ENCODE measurements at regions not wholly inside any gene's neighbourhood (a gene's known extent, or its start where the extent isn't known, plus 50 kb on each side); places are given as distances from the start of the nearest gene placed in this dataset.

DNA sequence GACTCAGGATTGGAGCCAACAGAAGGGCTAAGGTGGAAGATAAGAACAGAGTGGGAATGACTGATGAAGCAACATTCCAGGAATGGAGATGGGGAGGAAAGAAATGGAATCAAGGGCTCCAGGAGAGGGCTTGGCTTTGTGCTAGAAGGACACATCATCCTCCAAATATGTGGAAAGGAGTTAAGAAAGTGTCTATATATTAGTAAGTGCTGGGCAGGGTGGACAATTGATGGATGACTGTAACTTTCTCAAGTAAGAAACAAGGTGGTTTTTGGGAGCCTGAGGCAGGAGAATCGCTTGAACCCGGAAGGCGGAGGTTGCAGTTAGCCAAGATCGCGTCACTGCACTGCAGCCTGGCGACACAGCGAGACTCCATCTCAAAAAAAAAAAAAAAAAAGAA, 71.6 kb upstream of the NFKB1 start:
- no peak for DNase-seq (ENCODE audit: low spot score)
- H3K4me1 Mint-ChIP-seq (ENCODE audit: unreplicated experiment): peaks cover 7% of the 10 kb centered on the region
- no peaks in the 10 kb centered on the region for H3K27me3 Mint-ChIP-seq (ENCODE audit: unreplicated experiment)
- H3K27ac Mint-ChIP-seq (ENCODE audit: unreplicated experiment): no peak overlapping the region
- H3K4me3 Mint-ChIP-seq (ENCODE audit: unreplicated experiment): no peak overlapping the region
- H3K36me3 Mint-ChIP-seq (ENCODE audit: low read depth, unreplicated experiment): no peaks in the 10 kb centered on the region
- H3K9me3 Mint-ChIP-seq (ENCODE audit: unreplicated experiment): no peaks in the 10 kb centered on the region
- TF ChIP-seq, protein P1, sequence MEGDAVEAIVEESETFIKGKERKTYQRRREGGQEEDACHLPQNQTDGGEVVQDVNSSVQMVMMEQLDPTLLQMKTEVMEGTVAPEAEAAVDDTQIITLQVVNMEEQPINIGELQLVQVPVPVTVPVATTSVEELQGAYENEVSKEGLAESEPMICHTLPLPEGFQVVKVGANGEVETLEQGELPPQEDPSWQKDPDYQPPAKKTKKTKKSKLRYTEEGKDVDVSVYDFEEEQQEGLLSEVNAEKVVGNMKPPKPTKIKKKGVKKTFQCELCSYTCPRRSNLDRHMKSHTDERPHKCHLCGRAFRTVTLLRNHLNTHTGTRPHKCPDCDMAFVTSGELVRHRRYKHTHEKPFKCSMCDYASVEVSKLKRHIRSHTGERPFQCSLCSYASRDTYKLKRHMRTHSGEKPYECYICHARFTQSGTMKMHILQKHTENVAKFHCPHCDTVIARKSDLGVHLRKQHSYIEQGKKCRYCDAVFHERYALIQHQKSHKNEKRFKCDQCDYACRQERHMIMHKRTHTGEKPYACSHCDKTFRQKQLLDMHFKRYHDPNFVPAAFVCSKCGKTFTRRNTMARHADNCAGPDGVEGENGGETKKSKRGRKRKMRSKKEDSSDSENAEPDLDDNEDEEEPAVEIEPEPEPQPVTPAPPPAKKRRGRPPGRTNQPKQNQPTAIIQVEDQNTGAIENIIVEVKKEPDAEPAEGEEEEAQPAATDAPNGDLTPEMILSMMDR (IDR thresholded peaks at IDR 0.05; ENCODE audit: unreplicated experiment): no peak

DNA sequence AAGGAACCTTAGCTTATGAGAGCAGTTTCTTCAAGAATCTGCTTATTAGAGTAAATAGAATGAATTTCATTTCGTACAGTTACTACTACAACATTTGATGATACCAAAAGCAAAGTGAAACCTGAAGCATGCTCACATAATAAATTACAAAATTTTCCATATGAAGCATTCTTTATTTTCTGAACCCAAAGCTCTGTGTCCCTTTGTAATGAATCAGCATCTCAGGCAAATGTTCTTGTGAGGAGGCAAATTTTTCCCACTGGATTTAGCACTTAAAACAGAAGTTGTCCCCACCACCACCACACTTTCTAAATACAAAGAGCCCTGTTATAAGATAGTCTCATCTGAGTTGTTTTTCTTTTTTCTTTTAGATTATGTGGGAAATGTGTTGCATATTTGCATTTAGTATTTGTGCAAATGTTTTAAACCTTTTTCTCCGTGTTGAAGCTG, 70.7 kb upstream of the NFKB1 start:
- peaks cover 7% of the 10 kb centered on the region for H3K4me1 Mint-ChIP-seq (ENCODE audit: unreplicated experiment)
- no peaks in the 10 kb centered on the region for H3K9me3 Mint-ChIP-seq (ENCODE audit: unreplicated experiment)
- H3K4me3 Mint-ChIP-seq (ENCODE audit: unreplicated experiment): peak overlapping the region; percentile 85
- H3K27me3 Mint-ChIP-seq (ENCODE audit: unreplicated experiment): no peaks in the 10 kb centered on the region
- TF ChIP-seq, protein P1 (IDR thresholded peaks at IDR 0.05; ENCODE audit: unreplicated experiment): no peak
- no peak for DNase-seq (ENCODE audit: low spot score)
- H3K36me3 Mint-ChIP-seq (ENCODE audit: low read depth, unreplicated experiment): no peaks in the 10 kb centered on the region
- peak overlapping the region; percentile 74 for H3K27ac Mint-ChIP-seq (ENCODE audit: unreplicated experiment)

DNA sequence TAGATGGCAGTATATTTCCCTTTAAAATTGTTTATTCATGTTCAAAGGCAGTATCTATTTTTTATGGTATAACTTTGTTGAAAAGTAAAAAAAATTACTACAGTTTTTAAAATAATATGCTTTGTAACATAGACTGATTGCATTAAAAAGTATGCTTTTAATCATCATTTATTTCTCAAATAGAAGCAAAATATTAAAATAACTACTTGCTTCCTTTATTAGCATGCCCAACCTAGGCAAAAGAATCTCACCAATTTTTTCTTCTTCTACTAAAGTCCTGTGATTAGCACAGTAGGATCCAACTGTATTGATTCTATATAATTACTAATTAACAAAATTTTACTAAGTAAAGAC, 69.6 kb upstream of the NFKB1 start:
- H3K27ac Mint-ChIP-seq (ENCODE audit: unreplicated experiment): no peak overlapping the region
- TF ChIP-seq, protein P1 (IDR thresholded peaks at IDR 0.05; ENCODE audit: unreplicated experiment): peak; percentile 58
- H3K27me3 Mint-ChIP-seq (ENCODE audit: unreplicated experiment): no peaks in the 10 kb centered on the region
- H3K9me3 Mint-ChIP-seq (ENCODE audit: unreplicated experiment): no peaks in the 10 kb centered on the region
- no peak for DNase-seq (ENCODE audit: low spot score)
- peaks cover 8% of the 10 kb centered on the region for H3K4me1 Mint-ChIP-seq (ENCODE audit: unreplicated experiment)
- peaks cover 2% of the 10 kb centered on the region for H3K36me3 Mint-ChIP-seq (ENCODE audit: low read depth, unreplicated experiment)
- no peak overlapping the region for H3K4me3 Mint-ChIP-seq (ENCODE audit: unreplicated experiment)

DNA sequence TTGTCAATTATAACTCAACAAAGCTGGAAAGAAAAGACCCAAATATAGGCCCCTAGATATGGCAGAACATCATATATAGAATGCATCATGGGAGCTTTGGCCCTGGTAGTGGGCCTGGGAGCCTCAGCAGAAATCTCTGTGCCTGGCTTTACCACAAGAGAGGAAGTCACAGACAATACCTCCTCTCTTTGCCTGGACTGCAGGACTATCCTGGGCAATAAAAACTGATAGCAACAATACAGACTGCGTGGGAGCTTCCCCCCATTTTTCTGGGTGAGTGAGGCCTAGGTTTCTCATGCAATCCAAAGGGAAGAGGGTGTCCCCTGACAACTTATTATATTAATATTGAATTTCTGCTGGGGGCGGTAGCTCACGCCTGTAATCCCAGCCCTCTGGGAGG, 64.0 kb upstream of the NFKB1 start:
- TF ChIP-seq, protein P1 (IDR thresholded peaks at IDR 0.05; ENCODE audit: unreplicated experiment): no peak
- no peaks in the 10 kb centered on the region for H3K27me3 Mint-ChIP-seq (ENCODE audit: unreplicated experiment)
- no peak for DNase-seq (ENCODE audit: low spot score)
- H3K4me1 Mint-ChIP-seq (ENCODE audit: unreplicated experiment): peaks cover 18% of the 10 kb centered on the region
- H3K36me3 Mint-ChIP-seq (ENCODE audit: low read depth, unreplicated experiment): peaks cover 3% of the 10 kb centered on the region
- H3K4me3 Mint-ChIP-seq (ENCODE audit: unreplicated experiment): no peak overlapping the region
- H3K9me3 Mint-ChIP-seq (ENCODE audit: unreplicated experiment): no peaks in the 10 kb centered on the region
- H3K27ac Mint-ChIP-seq (ENCODE audit: unreplicated experiment): no peak overlapping the region

DNA sequence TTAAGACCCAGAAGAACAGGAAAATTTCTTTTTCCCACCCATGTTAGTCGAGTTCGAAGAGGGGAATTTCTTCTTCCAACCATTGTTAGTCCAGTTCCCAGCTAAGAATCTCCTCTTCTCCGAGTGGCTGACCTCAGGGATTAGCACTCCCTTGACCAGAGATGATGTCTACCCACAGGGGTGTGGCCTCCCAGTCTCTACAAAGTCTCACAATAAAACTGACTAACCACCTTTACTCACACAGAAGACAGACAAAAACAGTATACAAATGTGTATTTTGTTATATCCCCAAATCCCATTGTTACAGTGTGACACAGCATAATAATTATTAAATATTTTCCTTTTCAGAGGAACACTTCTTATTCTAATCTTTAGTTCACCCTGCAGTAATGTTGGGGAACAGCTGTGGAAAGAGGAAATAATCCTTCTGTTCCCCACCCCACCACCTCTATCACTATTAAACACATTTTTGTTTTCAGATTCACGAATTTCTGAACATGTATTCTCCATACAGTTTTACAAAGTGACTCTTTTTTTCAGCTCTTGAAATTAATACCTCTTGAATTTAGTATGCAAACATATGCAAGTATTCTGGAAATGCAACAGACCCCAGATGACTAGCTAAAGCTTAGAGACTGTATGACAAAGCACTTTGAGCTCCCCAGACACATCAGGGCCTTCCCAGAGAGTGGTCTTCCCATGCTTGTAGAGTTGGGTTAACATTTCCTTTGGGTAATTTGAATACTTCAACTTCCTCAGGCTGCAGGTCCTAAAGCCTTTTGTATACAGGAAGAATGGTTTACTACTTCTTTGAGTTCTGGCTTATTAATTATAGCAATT, 62.5 kb upstream of the NFKB1 start:
- no peaks in the 10 kb centered on the region for H3K9me3 Mint-ChIP-seq (ENCODE audit: unreplicated experiment)
- H3K36me3 Mint-ChIP-seq (ENCODE audit: low read depth, unreplicated experiment): peaks cover 3% of the 10 kb centered on the region
- no peak overlapping the region for H3K4me3 Mint-ChIP-seq (ENCODE audit: unreplicated experiment)
- no peak overlapping the region for H3K27ac Mint-ChIP-seq (ENCODE audit: unreplicated experiment)
- H3K27me3 Mint-ChIP-seq (ENCODE audit: unreplicated experiment): no peaks in the 10 kb centered on the region
- peaks cover 28% of the 10 kb centered on the region for H3K4me1 Mint-ChIP-seq (ENCODE audit: unreplicated experiment)
- TF ChIP-seq, protein P1 (IDR thresholded peaks at IDR 0.05; ENCODE audit: unreplicated experiment): no peak
- no peak for DNase-seq (ENCODE audit: low spot score)
